ENCODE measurements at regions not wholly inside any gene's neighbourhood (a gene's known extent, or its start where the extent isn't known, plus 50 kb on each side); places are given as distances from the start of the nearest gene placed in this dataset.

- DNase-seq (ENCODE audit: extremely low spot score): no peak
- H3K4me3 ChIP-seq: no peak overlapping the region
- 38% methylated on average over 1 of the region's 3 CpGs for WGBS
- H3K9me3 ChIP-seq: no peaks in the 10 kb centered on the region
- peaks cover 0 to 5% (median 0%) of the 10 kb centered on the region in 4 donors for H3K27me3 ChIP-seq
- H3K36me3 ChIP-seq: no peaks in the 10 kb centered on the region
- intact Hi-C loops (cut with DNase I): no loop called here
- no peak overlapping the region for H3K27ac ChIP-seq (replicated peaks in 1 of 4)
- TF ChIP-seq CTCF (IDR thresholded peaks at IDR 0.05) (no peak), POLR2A (IDR thresholded peaks at IDR 0.05; ENCODE audit: low read depth) (no peak), POLR2AphosphoS5 (IDR thresholded peaks at IDR 0.05) (no peak), EP300 (IDR thresholded peaks at IDR 0.05) (no peak)
- peaks cover 0 to 18% (median 9%) of the 10 kb centered on the region in 4 donors for H3K4me1 ChIP-seq
Measured at GRCh38 chr10:58963723-58964124, 212.7 kb upstream of the PHYHIPL start.

- peaks cover 0 to 7% (median 2%) of the 10 kb centered on the region in 4 donors for H3K4me1 ChIP-seq
- 90% methylated on average over 1 of the region's 1 CpG for WGBS
- no peak for TF ChIP-seq CTCF (IDR thresholded peaks at IDR 0.05)
- no peak for TF ChIP-seq POLR2AphosphoS5 (IDR thresholded peaks at IDR 0.05)
- TF ChIP-seq EP300 (IDR thresholded peaks at IDR 0.05): no peak
- no peak for TF ChIP-seq POLR2A (IDR thresholded peaks at IDR 0.05; ENCODE audit: low read depth)
Measured at GRCh38 chr10:58965855-58966254, 210.6 kb upstream of the PHYHIPL start.

GRCh38 chr10:58967551-58968388, 208.7 kb upstream of the PHYHIPL start:
- Histone ChIP-seq H3K36me3 (no peaks in the 10 kb centered on the region), H3K4me1 (peaks cover 0 to 7% (median 2%) of the 10 kb centered on the region in 4 donors), H3K27ac (replicated peaks in 1 of 4) (no peak overlapping the region), H3K27me3 (peaks cover 0 to 5% (median 0%) of the 10 kb centered on the region in 4 donors), H3K4me3 (no peak overlapping the region), H3K9me3 (no peaks in the 10 kb centered on the region)
- TF ChIP-seq POLR2AphosphoS5 (IDR thresholded peaks at IDR 0.05) (no peak), POLR2A (IDR thresholded peaks at IDR 0.05; ENCODE audit: low read depth) (no peak), EP300 (IDR thresholded peaks at IDR 0.05) (no peak), CTCF (IDR thresholded peaks at IDR 0.05) (no peak)
- DNase-seq (ENCODE audit: extremely low spot score): no peak
- intact Hi-C loops (cut with DNase I): no loop called here
- WGBS: 50% methylated on average over 18 of the region's 19 CpGs

More at GRCh38 chr10:58965855-58966254, 210.6 kb upstream of the PHYHIPL start:
- Histone ChIP-seq H3K36me3 (no peaks in the 10 kb centered on the region), H3K27ac (replicated peaks in 1 of 4) (no peak overlapping the region), H3K4me3 (no peak overlapping the region), H3K9me3 (no peaks in the 10 kb centered on the region), H3K27me3 (peaks cover 0 to 5% (median 0%) of the 10 kb centered on the region in 4 donors)
- DNase-seq (ENCODE audit: extremely low spot score): no peak
- intact Hi-C loops (cut with DNase I): no loop called here

GRCh38 chr10:58968389-58968755, 208.1 kb upstream of the PHYHIPL start:
- no peak overlapping the region for H3K27ac ChIP-seq (replicated peaks in 1 of 4)
- peaks cover 0 to 5% (median 0%) of the 10 kb centered on the region in 4 donors for H3K27me3 ChIP-seq
- H3K36me3 ChIP-seq: no peaks in the 10 kb centered on the region
- no peak overlapping the region for H3K4me3 ChIP-seq
- no peak for TF ChIP-seq CTCF (IDR thresholded peaks at IDR 0.05)
- TF ChIP-seq POLR2AphosphoS5 (IDR thresholded peaks at IDR 0.05): no peak
- no peak for TF ChIP-seq POLR2A (IDR thresholded peaks at IDR 0.05; ENCODE audit: low read depth)
- TF ChIP-seq EP300 (IDR thresholded peaks at IDR 0.05): no peak
- no peaks in the 10 kb centered on the region for H3K9me3 ChIP-seq
- intact Hi-C loops (cut with DNase I): no loop called here
- H3K4me1 ChIP-seq: peaks cover 0 to 7% (median 2%) of the 10 kb centered on the region in 4 donors
- WGBS: 72% methylated on average over 1 of the region's 1 CpG
- no peak for DNase-seq (ENCODE audit: extremely low spot score)

Data from esophagus muscularis mucosa (tissue), 4 donors.